Hematopoietic multipotent progenitor cell treated with erythropoietin and hydrocortisone succinate and interleukin-3 and kit ligand, for 8 days (in vitro differentiated cells): ENCODE measurements at regions not wholly inside any gene's neighbourhood (a gene's known extent, or its start where the extent isn't known, plus 50 kb on each side); places are given as distances from the start of the nearest gene placed in this dataset.

Experiments
- DNase-seq: peaks from one replicate; pipeline ENCODE4 v3.0.0-alpha.2; 2015

GRCh38 chr5:31048282-31049270 lies 144.9 kb upstream of the CDH6 start:
- DNase-seq: no peak

- no peak for DNase-seq
These were observed 145.9 kb upstream of the CDH6 start for GRCh38 chr5:31047621-31048020.

DNA sequence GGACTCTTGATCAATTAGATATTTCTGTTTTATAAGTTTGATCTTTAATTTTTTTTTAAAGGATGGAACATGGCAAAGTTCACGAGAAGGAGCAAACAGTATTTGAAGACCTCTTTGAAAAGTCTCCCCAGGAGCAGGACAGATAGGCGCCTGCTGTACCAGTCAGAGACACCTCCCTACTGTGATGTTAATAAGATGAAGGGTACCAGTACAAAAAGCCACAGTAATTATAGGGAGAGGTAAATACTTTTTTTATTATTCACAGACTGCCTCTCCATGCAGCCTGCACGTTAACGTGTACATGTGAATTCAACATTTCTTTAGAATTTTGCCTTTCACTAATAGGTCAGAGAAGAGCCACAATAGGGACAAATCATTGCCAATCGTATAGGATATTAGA lies 146.5 kb upstream of the CDH6 start:
- no peak for DNase-seq

- DNase-seq: no peak
These were observed 157.1 kb upstream of the CDH6 start for GRCh38 chr5:31036411-31036810.

DNA sequence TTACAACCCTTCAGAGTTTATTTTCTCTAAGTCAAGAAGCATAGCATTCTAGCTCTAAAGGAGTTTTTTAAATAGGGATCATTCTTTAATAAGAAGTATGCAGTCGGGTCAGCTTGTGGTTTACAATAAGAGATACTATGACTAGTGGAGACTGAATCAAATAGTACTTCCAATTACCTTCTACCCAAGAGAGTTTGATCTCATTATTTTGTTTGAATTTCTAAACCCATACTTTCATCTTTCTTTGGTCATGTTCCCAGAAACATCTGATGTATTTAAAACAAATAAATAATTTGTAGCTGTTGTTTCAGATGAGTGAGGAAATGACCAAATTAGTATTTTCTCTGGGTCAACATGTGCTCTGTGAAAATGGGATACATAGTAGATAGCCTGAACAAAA lies 160.2 kb upstream of the CDH6 start:
- no peak for DNase-seq

DNA sequence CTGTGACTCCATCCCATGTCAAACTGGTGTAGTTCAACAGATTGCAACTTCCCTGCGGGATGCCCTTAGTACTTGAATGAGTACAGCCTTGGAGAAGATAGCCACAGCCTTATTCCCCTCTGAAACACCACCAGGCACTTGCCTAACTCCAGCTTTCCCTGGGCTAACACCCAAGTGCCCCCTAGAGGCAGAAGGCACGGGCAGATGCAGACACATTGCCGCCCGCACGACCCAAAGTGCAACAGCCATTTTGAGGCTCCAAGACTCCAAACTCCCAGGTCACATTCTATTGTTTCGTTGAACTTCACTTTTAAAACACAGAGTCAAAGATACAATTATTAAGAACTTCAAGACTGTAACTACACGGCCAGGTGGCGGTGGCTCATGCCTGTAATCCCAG lies 163.6 kb upstream of the CDH6 start:
- DNase-seq: no peak

DNA sequence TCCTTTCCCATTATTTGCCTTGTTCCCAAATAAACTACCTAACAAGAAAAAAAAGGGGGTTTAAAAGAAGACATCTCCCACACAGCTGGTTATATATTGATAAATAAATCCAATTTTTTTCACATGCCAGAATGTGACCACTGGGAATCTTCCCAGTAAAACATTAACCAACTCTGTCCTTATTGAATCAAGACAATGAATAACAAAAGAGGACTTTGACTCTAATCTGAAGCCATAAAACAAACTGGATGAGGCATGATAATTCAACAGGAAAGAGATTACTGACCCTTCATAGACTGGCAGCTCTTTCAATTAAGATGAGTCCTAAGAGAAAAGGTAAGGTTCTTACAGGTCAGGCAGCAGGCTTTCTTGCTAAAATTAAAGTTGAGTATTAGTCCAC lies 165.8 kb upstream of the CDH6 start:
- no peak for DNase-seq

GRCh38 chr5:31023105-31023504 lies 170.4 kb upstream of the CDH6 start:
- DNase-seq: no peak

GRCh38 chr5:31021181-31021624 lies 172.3 kb upstream of the CDH6 start:
- no peak for DNase-seq

- no peak for DNase-seq
These were observed 185.3 kb upstream of the CDH6 start for GRCh38 chr5:31008231-31008630.

- no peak for DNase-seq
These were observed 185.8 kb upstream of the CDH6 start for GRCh38 chr5:31007672-31008071.

GRCh38 chr5:31000287-31000686 lies 193.2 kb upstream of the CDH6 start:
- no peak for DNase-seq

- peak; percentile 1 for DNase-seq
These were observed 195.8 kb upstream of the CDH6 start for GRCh38 chr5:30997681-30998080.

- no peak for DNase-seq
These were observed 198.6 kb upstream of the CDH6 start for GRCh38 chr5:30994902-30995301.

DNA sequence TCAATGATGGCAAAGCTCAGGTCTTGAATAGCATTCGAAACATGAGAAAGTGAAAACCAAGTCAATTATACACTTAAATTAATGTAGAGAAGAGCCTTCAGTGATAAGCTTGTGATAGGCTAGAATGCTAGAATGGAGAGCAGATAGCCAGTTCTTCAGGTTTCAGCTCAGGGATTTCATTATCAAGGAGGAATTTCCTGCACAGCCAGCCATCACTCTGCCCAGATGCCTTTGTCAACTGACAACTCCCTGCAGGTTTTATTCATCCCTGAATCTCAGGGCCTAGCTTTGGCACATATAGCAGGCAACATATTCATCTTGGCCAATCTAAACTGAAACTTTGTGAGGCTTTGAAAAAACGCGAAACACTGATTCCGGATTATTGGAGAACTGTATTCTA lies 199.3 kb upstream of the CDH6 start:
- DNase-seq: no peak

GRCh38 chr5:30991462-30991861 lies 202.0 kb upstream of the CDH6 start:
- DNase-seq: no peak

DNA sequence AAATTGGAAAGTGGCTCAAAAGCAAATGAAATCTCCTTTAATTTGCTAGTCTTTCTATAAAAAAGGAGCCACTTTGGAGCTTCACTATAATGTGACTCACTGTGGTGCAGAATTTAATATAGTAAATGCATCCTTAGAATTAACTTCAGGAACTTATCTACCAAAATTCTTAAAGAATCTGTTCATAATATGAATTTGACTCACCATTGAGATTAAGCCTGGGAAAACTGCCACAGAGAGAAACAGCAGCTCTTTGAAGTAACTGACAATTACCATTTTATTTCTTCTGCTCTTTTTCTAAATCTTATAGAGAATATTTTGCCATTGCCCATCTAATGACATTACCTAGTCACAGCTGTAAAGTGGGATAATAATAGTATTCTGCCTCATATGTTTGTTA lies 211.9 kb upstream of the CDH6 start:
- no peak for DNase-seq

- DNase-seq: no peak
These were observed 224.5 kb upstream of the CDH6 start for GRCh38 chr5:30968971-30969370.

- no peak for DNase-seq
These were observed 233.4 kb upstream of the CDH6 start for GRCh38 chr5:30960036-30960435.

DNA sequence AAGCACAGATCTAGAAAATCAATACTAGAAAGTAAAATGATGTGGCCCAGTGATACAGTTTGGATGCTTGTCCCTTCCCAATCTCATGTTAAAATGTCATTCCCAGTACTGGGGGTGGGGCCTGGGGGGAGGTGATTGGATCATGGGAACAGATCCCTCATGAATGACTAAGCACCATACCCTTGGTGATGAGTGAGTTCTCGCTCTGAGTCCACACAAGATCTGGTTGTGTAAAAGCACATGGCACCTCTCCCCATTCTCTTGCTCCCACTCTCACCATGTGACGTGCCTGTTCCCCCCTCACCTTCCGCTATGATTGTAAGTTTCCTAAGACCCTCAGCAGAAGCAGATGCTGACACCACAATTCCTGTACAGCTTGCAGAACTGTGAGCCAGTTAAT lies 234.2 kb upstream of the CDH6 start:
- DNase-seq: no peak

- no peak for DNase-seq
These were observed 235.9 kb upstream of the CDH6 start for GRCh38 chr5:30957591-30957990.

- DNase-seq: no peak
These were observed 237.2 kb upstream of the CDH6 start for GRCh38 chr5:30956251-30956650.

DNA sequence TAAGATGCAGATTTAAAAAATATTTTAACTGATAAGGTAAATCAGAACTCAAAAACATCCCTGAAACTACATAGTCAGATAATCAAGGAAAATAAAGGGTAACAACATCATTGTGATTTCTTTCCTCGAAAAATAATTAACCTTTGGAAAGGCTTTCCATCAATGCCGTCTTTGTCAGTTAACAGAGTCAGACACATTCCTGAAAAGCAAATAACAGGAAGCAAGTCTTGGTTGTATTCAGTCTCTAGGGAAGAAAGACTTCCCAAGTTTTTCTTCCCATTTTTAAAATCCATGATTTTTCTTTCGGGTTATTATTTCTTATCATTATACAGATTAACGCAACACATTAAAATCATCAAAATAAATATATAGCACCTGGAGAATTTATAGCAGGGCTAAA lies 256.4 kb upstream of the CDH6 start:
- no peak for DNase-seq

DNA sequence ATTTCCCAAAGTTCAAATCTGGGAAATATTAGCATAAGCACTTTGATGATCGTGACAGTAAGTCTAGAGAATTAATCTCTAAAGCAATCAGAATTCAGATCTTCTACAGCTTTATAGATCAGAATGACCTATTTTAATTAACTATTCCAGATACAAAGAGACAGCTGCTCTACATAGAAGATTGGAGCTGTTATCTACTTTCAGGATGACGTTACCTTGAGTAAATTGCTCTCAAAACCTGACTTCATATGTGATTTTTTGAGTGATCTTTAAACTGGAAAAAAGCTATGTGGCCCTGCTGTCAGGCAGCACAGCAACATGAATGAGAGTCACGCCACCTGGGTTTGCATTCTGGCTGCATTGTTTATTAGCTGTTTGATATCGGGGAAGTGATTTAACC lies 259.9 kb upstream of the CDH6 start:
- DNase-seq: no peak
